SK-N-MC (cell line): ENCODE measurements at regions not wholly inside any gene's neighbourhood (a gene's known extent, or its start where the extent isn't known, plus 50 kb on each side); places are given as distances from the start of the nearest gene placed in this dataset.

Source experiments
- EZH2 ChIP-seq: fragments of 200-600 bp; sonication (generic); IDR thresholded peaks from one replicate; pipeline ENCODE4 v1.6.1; 2017; ENCODE audit warnings: antibody characterized with exemption
- FOXP2 ChIP-seq: optimal IDR thresholded peaks from 2 replicates; pipeline ENCODE3; 2011; ENCODE audit warnings: mild to moderate bottlenecking, moderate library complexity; ENCODE audit not compliant: insufficient read depth; ENCODE audit errors: extremely low read length, control extremely low read depth
- POLR2AphosphoS5 ChIP-seq: IDR thresholded peaks from 2 replicates; pipeline ENCODE4 v1.6.1; 2012; ENCODE audit warnings: mild to moderate bottlenecking, low read depth, low read length, borderline replicate concordance

- TF ChIP-seq POLR2AphosphoS5 (no peak), EZH2 (no peak), FOXP2 (no peak)
Measured at GRCh38 chr13:53560556-53560955, 531.9 kb downstream of the OLFM4 start.
